Esophagus muscularis mucosa (tissue), 4 donors: ENCODE measurements at regions not wholly inside any gene's neighbourhood (a gene's known extent, or its start where the extent isn't known, plus 50 kb on each side); places are given as distances from the start of the nearest gene placed in this dataset.

Source experiments
- CTCF ChIP-seq, 3 experiments: fragments of 200-600 bp in 2 of 3; fragments of 450-650 bp in 1 of 3; sonication (generic) in 2 of 3; IDR thresholded peaks; one replicate each; pipeline ENCODE4 v1.5.1; 2017 to 2019; ENCODE audit warnings: antibody characterized with exemption in 3 of 3, mild to moderate bottlenecking in 2 of 3, moderate library complexity in 1 of 3
- EP300 ChIP-seq: sonication (generic); formaldehyde crosslinking; IDR thresholded peaks from one replicate; pipeline ENCODE4 v1.6.1; 2017; ENCODE audit warnings: antibody characterized with exemption
- POLR2A ChIP-seq: fragments of 450-650 bp; IDR thresholded peaks from one replicate; pipeline ENCODE4 v1.6.1; 2017; ENCODE audit warnings: antibody characterized with exemption, moderate library complexity, mild to moderate bottlenecking, low read depth
- POLR2AphosphoS5 ChIP-seq, 2 donors: sonication (generic); formaldehyde crosslinking; IDR thresholded peaks; one replicate each; pipeline ENCODE4 v1.6.1; 2017; ENCODE audit warnings: antibody characterized with exemption in 2 of 2

GRCh38 chr2:163185160-163185559 lies 346.6 kb upstream of the KCNH7 start:
- no peak for TF ChIP-seq CTCF (IDR thresholded peaks at IDR 0.05)
- no peak for TF ChIP-seq EP300
- no peak for TF ChIP-seq POLR2A
- TF ChIP-seq POLR2AphosphoS5 (IDR thresholded peaks at IDR 0.05), result no peak
